ENCODE measurements at regions not wholly inside any gene's neighbourhood (a gene's known extent, or its start where the extent isn't known, plus 50 kb on each side); places are given as distances from the start of the nearest gene placed in this dataset.

GRCh38 chr11:120041625-120042024, 96.3 kb downstream of the TRIM29 start:
- intact Hi-C loops (cut with micrococcal nuclease): no loop called here
- H3K36me3 Mint-ChIP-seq: no peaks in the 10 kb centered on the region
- H3K9ac ChIP-seq (ENCODE audit: insufficient read depth, low read length, poor library complexity, severe bottlenecking): no peak overlapping the region
- no peaks in the 10 kb centered on the region for H3K79me2 ChIP-seq (ENCODE audit: insufficient read depth, low read length)
- no CpG with 5 or more reads among the region's 2 CpGs for WGBS (ENCODE audit: insufficient coverage)
- no peak overlapping the region for H3K27ac ChIP-seq (ENCODE audit: low read depth in 1 of 2, low read length in 2 of 2)
- no peak overlapping the region for H2AFZ ChIP-seq (ENCODE audit: insufficient read depth, low read depth, low read length, poor library complexity, severe bottlenecking)
- DNase-seq: no peak
- TF ChIP-seq CTCF (IDR thresholded peaks at IDR 0.05): no peak
- H3K9me3 Mint-ChIP-seq: peaks cover 0 to 21% (median 6%) of the 10 kb centered on the region in 7 donors
- H3K27ac Mint-ChIP-seq: no peak overlapping the region
- no peaks in the 10 kb centered on the region for H3K36me3 ChIP-seq (replicated peaks in 1 of 2; ENCODE audit: control insufficient read depth in 1 of 2, insufficient read depth in 2 of 2, low read length in 2 of 2)
- H3K27me3 Mint-ChIP-seq (ENCODE audit: low read depth in 3 of 3): peaks cover 7 to 23% (median 8%) of the 10 kb centered on the region in 3 donors
- no peaks in the 10 kb centered on the region for H3K4me1 ChIP-seq (ENCODE audit: control insufficient read depth in 1 of 2, insufficient read depth in 2 of 2, low read length in 2 of 2)
- no peak overlapping the region for H3K4me3 ChIP-seq (replicated peaks in 1 of 3; ENCODE audit: low read depth in 2 of 3, low read length in 3 of 3)
- H3K27me3 ChIP-seq (ENCODE audit: control insufficient read depth in 2 of 2, insufficient read depth in 2 of 2, low read length in 2 of 2): no peaks in the 10 kb centered on the region
- no peak overlapping the region for H3K4me2 ChIP-seq (replicated peaks; ENCODE audit: extremely low read depth, low read length, poor library complexity, severe bottlenecking)
- H3K4me1 Mint-ChIP-seq: no peaks in the 10 kb centered on the region
- H3K4me3 Mint-ChIP-seq: no peak overlapping the region
- no peaks in the 10 kb centered on the region for H4K20me1 ChIP-seq (ENCODE audit: insufficient read depth, low read length)
- H3K9me3 ChIP-seq (replicated peaks in 1 of 2; ENCODE audit: control insufficient read depth in 1 of 2, insufficient read depth in 1 of 2, low read length in 2 of 2): peaks cover 3 to 6% of the 10 kb centered on the region in 2 donors

GRCh38 chr11:120040151-120040840, 97.6 kb downstream of the TRIM29 start:
- Histone ChIP-seq H3K27me3 (ENCODE audit: control insufficient read depth in 2 of 2, insufficient read depth in 2 of 2, low read length in 2 of 2) (no peaks in the 10 kb centered on the region), H3K4me3 (replicated peaks in 1 of 3; ENCODE audit: low read depth in 2 of 3, low read length in 3 of 3) (no peak overlapping the region), H3K9me3 (replicated peaks in 1 of 2; ENCODE audit: control insufficient read depth in 1 of 2, insufficient read depth in 1 of 2, low read length in 2 of 2) (peaks cover 6 to 11% of the 10 kb centered on the region in 2 donors), H3K9ac (ENCODE audit: insufficient read depth, low read length, poor library complexity, severe bottlenecking) (no peak overlapping the region), H3K27ac (ENCODE audit: low read depth in 1 of 2, low read length in 2 of 2) (no peak overlapping the region), H2AFZ (ENCODE audit: insufficient read depth, low read depth, low read length, poor library complexity, severe bottlenecking) (no peak overlapping the region), H3K4me2 (replicated peaks; ENCODE audit: extremely low read depth, low read length, poor library complexity, severe bottlenecking) (no peak overlapping the region), H3K36me3 (replicated peaks in 1 of 2; ENCODE audit: control insufficient read depth in 1 of 2, insufficient read depth in 2 of 2, low read length in 2 of 2) (no peaks in the 10 kb centered on the region), H3K4me1 (ENCODE audit: control insufficient read depth in 1 of 2, insufficient read depth in 2 of 2, low read length in 2 of 2) (no peaks in the 10 kb centered on the region), H3K79me2 (ENCODE audit: insufficient read depth, low read length) (no peaks in the 10 kb centered on the region), H4K20me1 (ENCODE audit: insufficient read depth, low read length) (no peaks in the 10 kb centered on the region)
- H3K4me1 Mint-ChIP-seq: no peaks in the 10 kb centered on the region
- no peak for TF ChIP-seq CTCF (IDR thresholded peaks at IDR 0.05)
- peaks cover 0 to 21% (median 7%) of the 10 kb centered on the region in 7 donors for H3K9me3 Mint-ChIP-seq
- intact Hi-C loops (cut with micrococcal nuclease): no loop called here
- H3K27ac Mint-ChIP-seq: no peak overlapping the region
- no peaks in the 10 kb centered on the region for H3K36me3 Mint-ChIP-seq
- no peak for DNase-seq
- H3K27me3 Mint-ChIP-seq (ENCODE audit: low read depth in 3 of 3): peaks cover 4 to 24% (median 8%) of the 10 kb centered on the region in 3 donors
- H3K4me3 Mint-ChIP-seq: no peak overlapping the region
- WGBS (ENCODE audit: insufficient coverage): 95% methylated on average over 5 of the region's 6 CpGs
